ENCODE measurements at regions not wholly inside any gene's neighbourhood (a gene's known extent, or its start where the extent isn't known, plus 50 kb on each side); places are given as distances from the start of the nearest gene placed in this dataset.
"Not testable (repeated sequence)": the region's sequence is repeated elsewhere in the genome, so short reads cannot be mapped to it uniquely, and the experiment has no call there.

- H3K4me3 ChIP-seq: no peak overlapping the region
- no peaks in the 10 kb centered on the region for H3K27me3 ChIP-seq
- no peak for DNase-seq
- H3K36me3 ChIP-seq: no peaks in the 10 kb centered on the region
- peaks cover 0 to 80% (median 22%) of the 10 kb centered on the region in 4 donors for H3K4me1 ChIP-seq
- peak overlapping the region; percentile 90 to 95 (median 91) for H3K27ac ChIP-seq
- no peaks in the 10 kb centered on the region for H3K9me3 ChIP-seq
- intact Hi-C loops (cut with DNase I): loop anchor here in 1 of 2 donors (10.0 kb wide), 1 partner anchor 60 kb away; no protein-coding TSS in a partner anchor
- WGBS (ENCODE audit: insufficient coverage, low coverage, low lambda C conversion rate, missing lambda C conversion rate): 46% methylated on average over 4 of the region's 4 CpGs
- peak; percentile 24 to 65 (median 45) for ATAC-seq
- no peak for TF ChIP-seq POLR2A (IDR thresholded peaks at IDR 0.05)
- peak in 1 of 4 donors; percentile 3 for TF ChIP-seq CTCF (IDR thresholded peaks at IDR 0.05)
Observed at GRCh38 chr6:63514488-63515173, 57.6 kb upstream of the LOC128125822 start.

- H3K4me3 ChIP-seq, H3K9me3 ChIP-seq, ATAC-seq, H3K36me3 ChIP-seq, H3K27me3 ChIP-seq, DNase-seq: not testable (repeated sequence)
- intact Hi-C loops (cut with DNase I): loop anchor here in 1 of 2 donors (10.0 kb wide), 1 partner anchor 60 kb away; no protein-coding TSS in a partner anchor
- H3K27ac ChIP-seq: peak overlapping the region; percentile 90 to 95 (median 91)
- peaks cover 0 to 85% (median 22%) of the 10 kb centered on the region in 4 donors for H3K4me1 ChIP-seq
- 83% methylated on average over 5 of the region's 5 CpGs for WGBS (ENCODE audit: insufficient coverage, low coverage, low lambda C conversion rate, missing lambda C conversion rate)
Observed at GRCh38 chr6:63515227-63515626, 57.1 kb upstream of the LOC128125822 start.

- Histone ChIP-seq H3K27me3 (no peaks in the 10 kb centered on the region), H3K9me3 (no peaks in the 10 kb centered on the region), H3K4me1 (peaks cover 0 to 75% (median 21%) of the 10 kb centered on the region in 4 donors), H3K36me3 (no peaks in the 10 kb centered on the region), H3K27ac (peak overlapping the region; percentile 90 to 95 (median 91)), H3K4me3 (peak overlapping the region; percentile 22 to 34 (median 28))
- ATAC-seq (peak; percentile 34 to 59 (median 48)), DNase-seq (no peak)
- intact Hi-C loops (cut with DNase I): loop anchor here in 1 of 2 donors (10.0 kb wide), 1 partner anchor 62 kb away; no protein-coding TSS in a partner anchor
- WGBS (ENCODE audit: insufficient coverage, low coverage, low lambda C conversion rate, missing lambda C conversion rate): 30% methylated on average over 2 of the region's 2 CpGs
- TF ChIP-seq CTCF (IDR thresholded peaks at IDR 0.05) (no peak), POLR2A (IDR thresholded peaks at IDR 0.05) (peak; percentile 55)
Observed at GRCh38 chr6:63516186-63516944, 55.9 kb upstream of the LOC128125822 start.

- DNase-seq (no peak), ATAC-seq (no peak)
- TF ChIP-seq POLR2A (IDR thresholded peaks at IDR 0.05): no peak
- no peak for TF ChIP-seq CTCF (IDR thresholded peaks at IDR 0.05)
- Histone ChIP-seq H3K4me3 (peak overlapping the region; percentile 22 to 34 (median 28)), H3K27me3 (no peaks in the 10 kb centered on the region), H3K9me3 (no peaks in the 10 kb centered on the region), H3K36me3 (no peaks in the 10 kb centered on the region), H3K27ac (peak overlapping the region; percentile 90 to 95 (median 91)), H3K4me1 (peaks cover 0 to 71% (median 16%) of the 10 kb centered on the region in 4 donors)
- intact Hi-C loops (cut with DNase I): loop anchor here in 1 of 2 donors (10.0 kb wide), 1 partner anchor 62 kb away; no protein-coding TSS in a partner anchor
- 25% methylated on average over 1 of the region's 1 CpG for WGBS (ENCODE audit: insufficient coverage, low coverage, low lambda C conversion rate, missing lambda C conversion rate)
Observed at GRCh38 chr6:63517221-63517620, 55.1 kb upstream of the LOC128125822 start.

Data from right lobe of liver (tissue), 6 donors.